IMR-90 (cell line): ENCODE measurements at regions not wholly inside any gene's neighbourhood (a gene's known extent, or its start where the extent isn't known, plus 50 kb on each side); places are given as distances from the start of the nearest gene placed in this dataset.

ENCODE experiments used
- BHLHE40 ChIP-seq: fragments of 150-350 bp; IDR thresholded peaks from 2 replicates; pipeline ENCODE4 v1.6.1; 2016; ENCODE audit warnings: mild to moderate bottlenecking, low read depth, low read length
- CEBPB ChIP-seq: IDR thresholded peaks from 2 replicates; pipeline ENCODE4 v1.6.1; 2012; ENCODE audit warnings: low read depth, low read length, improper control_type of control experiment
- CTCF ChIP-seq: conservative IDR thresholded peaks from 2 replicates; pipeline ENCODE4 v1.5.1; 2012; ENCODE audit warnings: mild to moderate bottlenecking, low read depth, low read length, improper control_type of control experiment
- FOS ChIP-seq: fragments of 150-350 bp; IDR thresholded peaks from 2 replicates; pipeline ENCODE4 v1.6.1; 2016; ENCODE audit warnings: low read depth, low read length
- MAFK ChIP-seq: IDR thresholded peaks from 2 replicates; pipeline ENCODE4 v1.6.1; 2012; ENCODE audit warnings: low read depth, low read length, improper control_type of control experiment
- MXI1 ChIP-seq: IDR thresholded peaks from 2 replicates; pipeline ENCODE4 v1.6.1; 2012; ENCODE audit warnings: low read depth, mild to moderate bottlenecking, low read length, moderate library complexity, borderline replicate concordance
- NFE2L2 ChIP-seq: fragments of 150-350 bp; IDR thresholded peaks from 2 replicates; pipeline ENCODE4 v1.6.1; 2016; ENCODE audit warnings: low read depth, mild to moderate bottlenecking, low read length
- POLR2A ChIP-seq: IDR thresholded peaks from 2 replicates; pipeline ENCODE4 v1.6.1; 2012; ENCODE audit warnings: mild to moderate bottlenecking, low read depth, low read length
- RAD21 ChIP-seq: IDR thresholded peaks from 2 replicates; pipeline ENCODE4 v1.6.1; 2012; ENCODE audit warnings: low read length, improper control_type of control experiment
- RCOR1 ChIP-seq: IDR thresholded peaks from 2 replicates; pipeline ENCODE4 v1.6.1; 2012; ENCODE audit warnings: mild to moderate bottlenecking, low read length, improper control_type of control experiment; ENCODE audit not compliant: insufficient replicate concordance
- RFX5 ChIP-seq: IDR thresholded peaks from 2 replicates; pipeline ENCODE4 v1.8.0; 2012; ENCODE audit warnings: low read depth, mild to moderate bottlenecking, low read length, moderate library complexity
- SMC3 ChIP-seq: fragments of 150-350 bp; IDR thresholded peaks from 2 replicates; pipeline ENCODE4 v1.6.1; 2016; ENCODE audit warnings: low read depth, mild to moderate bottlenecking, antibody characterized with exemption, low read length, moderate library complexity
- USF2 ChIP-seq: fragments of 150-350 bp; IDR thresholded peaks from 2 replicates; pipeline ENCODE4 v1.6.1; 2017; ENCODE audit warnings: mild to moderate bottlenecking, antibody characterized with exemption, low read length, low read depth
- TF ChIP-seq, protein P1 (sequence below): fragments of 150-350 bp; IDR thresholded peaks from 2 replicates; pipeline ENCODE4 v1.6.1; 2016; ENCODE audit warnings: low read depth, mild to moderate bottlenecking, low read length, moderate library complexity, borderline replicate concordance

GRCh38 chr12:127301876-127302275, 965.1 kb upstream of the TMEM132C start:
- TF ChIP-seq MAFK = no peak
- no peak for TF ChIP-seq RCOR1
- TF ChIP-seq CTCF = no peak
- no peak for TF ChIP-seq POLR2A
- TF ChIP-seq, protein P1, sequence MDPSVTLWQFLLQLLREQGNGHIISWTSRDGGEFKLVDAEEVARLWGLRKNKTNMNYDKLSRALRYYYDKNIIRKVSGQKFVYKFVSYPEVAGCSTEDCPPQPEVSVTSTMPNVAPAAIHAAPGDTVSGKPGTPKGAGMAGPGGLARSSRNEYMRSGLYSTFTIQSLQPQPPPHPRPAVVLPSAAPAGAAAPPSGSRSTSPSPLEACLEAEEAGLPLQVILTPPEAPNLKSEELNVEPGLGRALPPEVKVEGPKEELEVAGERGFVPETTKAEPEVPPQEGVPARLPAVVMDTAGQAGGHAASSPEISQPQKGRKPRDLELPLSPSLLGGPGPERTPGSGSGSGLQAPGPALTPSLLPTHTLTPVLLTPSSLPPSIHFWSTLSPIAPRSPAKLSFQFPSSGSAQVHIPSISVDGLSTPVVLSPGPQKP = no peak
- no peak for TF ChIP-seq CEBPB
- TF ChIP-seq RAD21 = no peak
- no peak for TF ChIP-seq RFX5
- TF ChIP-seq USF2 = no peak
- TF ChIP-seq NFE2L2 = no peak
- TF ChIP-seq SMC3 = no peak
- TF ChIP-seq MXI1 = no peak
- TF ChIP-seq FOS = no peak
- TF ChIP-seq BHLHE40 = no peak
